ENCODE measurements at regions not wholly inside any gene's neighbourhood (a gene's known extent, or its start where the extent isn't known, plus 50 kb on each side); places are given as distances from the start of the nearest gene placed in this dataset.

DNA sequence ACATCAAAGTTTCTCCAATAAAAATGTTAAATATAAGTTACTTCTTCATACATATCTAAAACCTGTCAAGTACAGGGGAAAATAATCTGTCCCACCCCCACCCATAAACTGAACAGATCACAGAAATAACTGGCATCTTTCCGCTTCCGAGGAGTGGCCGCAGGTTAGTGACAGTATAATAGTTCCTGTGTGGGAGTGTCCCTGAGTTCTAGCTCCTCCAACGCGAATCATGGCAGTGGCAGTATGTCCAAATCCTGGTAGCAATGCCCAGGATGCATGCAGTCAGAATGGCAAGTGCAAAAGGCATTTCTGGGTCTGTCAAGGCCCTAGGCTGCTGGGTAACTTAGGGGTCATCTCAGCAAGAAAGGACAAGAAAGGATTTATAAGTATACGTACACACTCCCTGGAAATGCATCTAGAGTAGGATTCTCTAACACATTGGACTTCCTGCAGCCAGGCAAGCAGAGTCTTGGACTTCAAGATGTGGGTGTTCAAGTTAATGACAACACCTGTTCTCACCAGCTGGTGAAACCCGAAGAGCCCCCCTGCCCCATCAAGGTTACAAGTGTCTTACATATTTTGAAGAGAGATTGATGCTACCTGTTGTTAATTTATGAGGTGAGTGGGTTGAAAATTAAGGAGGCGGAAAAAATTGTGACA lies 94.4 kb upstream of the COL1A2 start:
- no peak for DNase-seq
- Histone ChIP-seq H3K9me2 (no peaks in the 10 kb centered on the region), H2AFZ (ENCODE audit: low read depth) (no peak overlapping the region), H3K9me3 (no peaks in the 10 kb centered on the region), H4K20me1 (ENCODE audit: insufficient read depth) (no peaks in the 10 kb centered on the region), H3K79me2 (ENCODE audit: insufficient read depth) (no peaks in the 10 kb centered on the region), H3K36me3 (replicated peaks in 1 of 2; ENCODE audit: control insufficient read depth in 1 of 2, insufficient read depth in 2 of 2, low read length in 1 of 2) (no peaks in the 10 kb centered on the region), H3K27ac (ENCODE audit: low read depth in 2 of 2, low read length in 1 of 2) (peak overlapping the region; percentile 83 to 99; a peak in 3 of 4 replicates), H3K9ac (peak overlapping the region; percentile 78; the same call in 1 of the 2 replicates), H3K4me2 (0 out of 2 replicates have a peak overlapping the region, but pooled peaks have one; percentile 17), H3K4me3 (ENCODE audit: low read depth in 2 of 2, low read length in 1 of 2) (no peak overlapping the region), H3K4me1 (ENCODE audit: control insufficient read depth in 1 of 2, insufficient read depth in 2 of 2, low read depth in 1 of 2, low read length in 1 of 2) (peaks cover 14 to 77% of the 10 kb centered on the region in 2 experiments), H3F3A (replicated peaks; ENCODE audit: insufficient read depth) (peaks cover 63% of the 10 kb centered on the region), H3K27me3 (ENCODE audit: insufficient read depth) (no peaks in the 10 kb centered on the region)
- POLR2A ChIA-PET: no interaction called here
- TF ChIP-seq POLR2AphosphoS5 (IDR thresholded peaks at IDR 0.05; ENCODE audit: low read depth, low read length): no peak
- no peak for TF ChIP-seq USF2 (IDR thresholded peaks at IDR 0.05; ENCODE audit: borderline replicate concordance, low read depth, low read length)
- no peak for TF ChIP-seq FOSL2 (IDR thresholded peaks at IDR 0.05; ENCODE audit: borderline replicate concordance, low read depth)
- TF ChIP-seq FOXJ3 (CRISPR knock-in tag; IDR thresholded peaks at IDR 0.05): no peak
- TF ChIP-seq, protein P1, sequence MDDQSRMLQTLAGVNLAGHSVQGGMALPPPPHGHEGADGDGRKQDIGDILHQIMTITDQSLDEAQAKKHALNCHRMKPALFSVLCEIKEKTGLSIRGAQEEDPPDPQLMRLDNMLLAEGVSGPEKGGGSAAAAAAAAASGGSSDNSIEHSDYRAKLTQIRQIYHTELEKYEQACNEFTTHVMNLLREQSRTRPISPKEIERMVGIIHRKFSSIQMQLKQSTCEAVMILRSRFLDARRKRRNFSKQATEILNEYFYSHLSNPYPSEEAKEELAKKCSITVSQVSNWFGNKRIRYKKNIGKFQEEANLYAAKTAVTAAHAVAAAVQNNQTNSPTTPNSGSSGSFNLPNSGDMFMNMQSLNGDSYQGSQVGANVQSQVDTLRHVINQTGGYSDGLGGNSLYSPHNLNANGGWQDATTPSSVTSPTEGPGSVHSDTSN (IDR thresholded peaks at IDR 0.05): no peak
- no peak for TF ChIP-seq TCF12 (IDR thresholded peaks at IDR 0.05)
- no peak for TF ChIP-seq RAD21 (IDR thresholded peaks at IDR 0.05; ENCODE audit: low read length)
- TF ChIP-seq GATA2 (CRISPR knock-in tag; IDR thresholded peaks at IDR 0.05): no peak
- no peak for TF ChIP-seq NRF1 (IDR thresholded peaks at IDR 0.05; ENCODE audit: low read depth, low read length)
- CTCF ChIA-PET: interaction anchor here (0.9 to 18.6 kb wide), 6 partner anchors 8 to 899 kb away, joined by 3 to 344 read pairs (median 4); no protein-coding TSS in a partner anchor
- WGBS (ENCODE audit: low lambda C conversion rate): 81% methylated on average over 8 of the region's 8 CpGs

- Histone ChIP-seq H2AFZ (ENCODE audit: low read depth) (no peak overlapping the region), H4K20me1 (ENCODE audit: insufficient read depth) (no peaks in the 10 kb centered on the region), H3K4me3 (ENCODE audit: low read depth in 2 of 2, low read length in 1 of 2) (no peak overlapping the region), H3K9me2 (no peaks in the 10 kb centered on the region), H3K79me2 (ENCODE audit: insufficient read depth) (no peaks in the 10 kb centered on the region), H3F3A (replicated peaks; ENCODE audit: insufficient read depth) (peaks cover 57% of the 10 kb centered on the region), H3K4me1 (ENCODE audit: control insufficient read depth in 1 of 2, insufficient read depth in 2 of 2, low read depth in 1 of 2, low read length in 1 of 2) (peaks cover 14 to 75% of the 10 kb centered on the region in 2 experiments), H3K27ac (ENCODE audit: low read depth in 2 of 2, low read length in 1 of 2) (peak overlapping the region; percentile 83 to 99), H3K4me2 (peak overlapping the region; percentile 71), H3K36me3 (replicated peaks in 1 of 2; ENCODE audit: control insufficient read depth in 1 of 2, insufficient read depth in 2 of 2, low read length in 1 of 2) (no peaks in the 10 kb centered on the region), H3K9ac (peak overlapping the region; percentile 78), H3K27me3 (ENCODE audit: insufficient read depth) (no peaks in the 10 kb centered on the region), H3K9me3 (no peaks in the 10 kb centered on the region)
- 16% methylated on average over 6 of the region's 6 CpGs for WGBS (ENCODE audit: low lambda C conversion rate)
- peak; percentile 27 for DNase-seq
- ChIA-PET CTCF (interaction anchor here (0.8 to 2.8 kb wide), 4 partner anchors 9 to 134 kb away, joined by 3 to 15 read pairs (median 4); no protein-coding TSS in a partner anchor), POLR2A (no interaction called here)
- TF ChIP-seq ELF1 (IDR thresholded peaks at IDR 0.05): peak; percentile 46; the same call in 1 of the 2 replicates
- TF ChIP-seq GATA2 (CRISPR knock-in tag; IDR thresholded peaks at IDR 0.05): no peak
- peak; percentile 96 for TF ChIP-seq TEAD4 (IDR thresholded peaks at IDR 0.05; ENCODE audit: borderline replicate concordance, insufficient read depth)
- TF ChIP-seq NRF1 (IDR thresholded peaks at IDR 0.05; ENCODE audit: low read depth, low read length): no peak
- peak; percentile 68; the same call in 1 of the 2 replicates for TF ChIP-seq SIN3A (IDR thresholded peaks at IDR 0.05; ENCODE audit: borderline replicate concordance, low read depth, low read length)
- 0 out of 2 replicates have a peak, but pooled peaks have one; percentile 73 for TF ChIP-seq FOXM1 (IDR thresholded peaks at IDR 0.05; ENCODE audit: low read depth)
- peak; percentile 92 for TF ChIP-seq TCF12 (IDR thresholded peaks at IDR 0.05)
- no peak; the same call in 1 of the 2 replicates for TF ChIP-seq YY1 (IDR thresholded peaks at IDR 0.05; ENCODE audit: low read depth)
- TF ChIP-seq GABPA (IDR thresholded peaks at IDR 0.05; ENCODE audit: low read depth): no peak
- TF ChIP-seq FOSL2 (IDR thresholded peaks at IDR 0.05; ENCODE audit: borderline replicate concordance, low read depth): peak; percentile 100
- TF ChIP-seq JUND (IDR thresholded peaks at IDR 0.05): peak; percentile 100
- TF ChIP-seq SMC3 (IDR thresholded peaks at IDR 0.05; ENCODE audit: low read depth, low read length): peak; percentile 15; the same call in 1 of the 2 replicates
- TF ChIP-seq, protein P2, sequence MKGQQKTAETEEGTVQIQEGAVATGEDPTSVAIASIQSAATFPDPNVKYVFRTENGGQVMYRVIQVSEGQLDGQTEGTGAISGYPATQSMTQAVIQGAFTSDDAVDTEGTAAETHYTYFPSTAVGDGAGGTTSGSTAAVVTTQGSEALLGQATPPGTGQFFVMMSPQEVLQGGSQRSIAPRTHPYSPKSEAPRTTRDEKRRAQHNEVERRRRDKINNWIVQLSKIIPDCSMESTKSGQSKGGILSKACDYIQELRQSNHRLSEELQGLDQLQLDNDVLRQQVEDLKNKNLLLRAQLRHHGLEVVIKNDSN (IDR thresholded peaks at IDR 0.05; ENCODE audit: borderline replicate concordance, low read depth): no peak
- TF ChIP-seq CHD2 (IDR thresholded peaks at IDR 0.05; ENCODE audit: low read length, partially characterized antibody): peak; percentile 24
- peak; percentile 62; the same call in 1 of the 2 replicates for TF ChIP-seq MEF2A (IDR thresholded peaks at IDR 0.05; ENCODE audit: borderline replicate concordance, low read depth)
- no peak for TF ChIP-seq EZH2phosphoT487 (IDR thresholded peaks at IDR 0.05; ENCODE audit: borderline replicate concordance, low read depth)
- peak; percentile 81; the same call in 1 of the 2 replicates for TF ChIP-seq POLR2AphosphoS5 (IDR thresholded peaks at IDR 0.05; ENCODE audit: low read depth, low read length)
- TF ChIP-seq FOXJ3 (CRISPR knock-in tag; IDR thresholded peaks at IDR 0.05): no peak
- TF ChIP-seq USF2 (IDR thresholded peaks at IDR 0.05; ENCODE audit: borderline replicate concordance, low read depth, low read length): no peak
- 0 out of 2 replicates have a peak, but pooled peaks have one; percentile 27 for TF ChIP-seq RAD21 (IDR thresholded peaks at IDR 0.05; ENCODE audit: low read length)
- TF ChIP-seq RXRA (IDR thresholded peaks at IDR 0.05; ENCODE audit: borderline replicate concordance, low read depth): peak; percentile 99
These were observed 93.6 kb upstream of the COL1A2 start for GRCh38 chr7:94301024-94301586.

All from SK-N-SH (cell line).